ENCODE measurements at regions not wholly inside any gene's neighbourhood (a gene's known extent, or its start where the extent isn't known, plus 50 kb on each side); places are given as distances from the start of the nearest gene placed in this dataset.

GRCh38 chr6:40809627-40810026 lies 222.5 kb upstream of the LRFN2 start:
- Histone ChIP-seq H4K20me1 (ENCODE audit: low read depth, low read length) (no peaks in the 10 kb centered on the region), H3K9me3 (ENCODE audit: insufficient read depth, low read length) (no peaks in the 10 kb centered on the region), H3K9ac (ENCODE audit: low read length) (no peak overlapping the region), H3F3A (ENCODE audit: insufficient read depth) (no peaks in the 10 kb centered on the region), H3K36me3 (ENCODE audit: low read length) (no peaks in the 10 kb centered on the region), H2AFZ (ENCODE audit: low read depth, low read length, severe bottlenecking) (no peak overlapping the region), H3K27me3 (ENCODE audit: low read length) (no peaks in the 10 kb centered on the region), H3K4me3 (ENCODE audit: insufficient read depth, low read length, poor library complexity, severe bottlenecking) (no peak overlapping the region), H3K79me2 (ENCODE audit: insufficient read depth, low read length) (no peaks in the 10 kb centered on the region), H3K27ac (ENCODE audit: low read depth, low read length) (no peak overlapping the region), H3K9me2 (replicated peaks; ENCODE audit: insufficient read depth, low read length) (no peaks in the 10 kb centered on the region), H3K4me2 (ENCODE audit: low read depth, low read length, poor library complexity, severe bottlenecking) (no peak overlapping the region)
- TF ChIP-seq EZH2phosphoT487 (conservative IDR thresholded peaks at IDR 0.05; ENCODE audit: low read length): no peak
- TF ChIP-seq CTCF (IDR thresholded peaks at IDR 0.05; ENCODE audit: insufficient read depth, low read length, poor library complexity, severe bottlenecking): no peak

- Histone ChIP-seq H3F3A (ENCODE audit: insufficient read depth) (no peaks in the 10 kb centered on the region), H3K4me2 (ENCODE audit: low read depth, low read length, poor library complexity, severe bottlenecking) (no peak overlapping the region), H3K79me2 (ENCODE audit: insufficient read depth, low read length) (no peaks in the 10 kb centered on the region), H3K4me3 (ENCODE audit: insufficient read depth, low read length, poor library complexity, severe bottlenecking) (no peak overlapping the region), H3K36me3 (ENCODE audit: low read length) (no peaks in the 10 kb centered on the region), H3K27me3 (ENCODE audit: low read length) (no peaks in the 10 kb centered on the region), H3K27ac (ENCODE audit: low read depth, low read length) (no peak overlapping the region), H4K20me1 (ENCODE audit: low read depth, low read length) (no peaks in the 10 kb centered on the region), H3K9ac (ENCODE audit: low read length) (no peak overlapping the region), H3K9me2 (replicated peaks; ENCODE audit: insufficient read depth, low read length) (no peaks in the 10 kb centered on the region), H3K9me3 (ENCODE audit: insufficient read depth, low read length) (no peaks in the 10 kb centered on the region), H2AFZ (ENCODE audit: low read depth, low read length, severe bottlenecking) (no peak overlapping the region)
- TF ChIP-seq CTCF (IDR thresholded peaks at IDR 0.05; ENCODE audit: insufficient read depth, low read length, poor library complexity, severe bottlenecking) (no peak), EZH2phosphoT487 (conservative IDR thresholded peaks at IDR 0.05; ENCODE audit: low read length) (no peak)
These were observed 220.3 kb upstream of the LRFN2 start for GRCh38 chr6:40807484-40807883.

- H3K36me3 ChIP-seq (ENCODE audit: low read length): no peaks in the 10 kb centered on the region
- TF ChIP-seq CTCF (IDR thresholded peaks at IDR 0.05; ENCODE audit: insufficient read depth, low read length, poor library complexity, severe bottlenecking) (no peak), EZH2phosphoT487 (conservative IDR thresholded peaks at IDR 0.05; ENCODE audit: low read length) (no peak)
- H3K27ac ChIP-seq (ENCODE audit: low read depth, low read length): no peak overlapping the region
- H3K4me3 ChIP-seq (ENCODE audit: insufficient read depth, low read length, poor library complexity, severe bottlenecking): no peak overlapping the region
- no peak overlapping the region for H3K9ac ChIP-seq (ENCODE audit: low read length)
- no peaks in the 10 kb centered on the region for H4K20me1 ChIP-seq (ENCODE audit: low read depth, low read length)
- no peaks in the 10 kb centered on the region for H3K79me2 ChIP-seq (ENCODE audit: insufficient read depth, low read length)
- H3K9me3 ChIP-seq (ENCODE audit: insufficient read depth, low read length): no peaks in the 10 kb centered on the region
- H2AFZ ChIP-seq (ENCODE audit: low read depth, low read length, severe bottlenecking): no peak overlapping the region
- H3K27me3 ChIP-seq (ENCODE audit: low read length): no peaks in the 10 kb centered on the region
- no peaks in the 10 kb centered on the region for H3K9me2 ChIP-seq (replicated peaks; ENCODE audit: insufficient read depth, low read length)
- no peak overlapping the region for H3K4me2 ChIP-seq (ENCODE audit: low read depth, low read length, poor library complexity, severe bottlenecking)
- H3F3A ChIP-seq (ENCODE audit: insufficient read depth): no peaks in the 10 kb centered on the region
These were observed 219.2 kb upstream of the LRFN2 start for GRCh38 chr6:40806256-40806864.
